HCT116 (cell line): ENCODE measurements at regions not wholly inside any gene's neighbourhood (a gene's known extent, or its start where the extent isn't known, plus 50 kb on each side); places are given as distances from the start of the nearest gene placed in this dataset.

Source experiments
- ATAC-seq: fragments of 200-7000 bp; cut with Tn5 transposase; 2 replicates; pipeline ENCODE4 v1.9.1; 2020; ENCODE audit warnings: mild to moderate bottlenecking, moderate library complexity
- BruUV-seq: library from RNA; stranded (reverse); fragments of 400-500 nt; replicated peaks from 2 replicates; lab custom pipeline; 2021; lab: Mats Ljungman, UMichigan
- CTCF ChIA-PET: fragments of 300-600 bp; sonication (Branson Sonifier 250); formaldehyde crosslinking; loops from one replicate; lab custom pipeline; 2021; ENCODE audit warnings: antibody characterized with exemption; lab: Charles Lee
- POLR2A ChIA-PET: fragments of 300-600, 350-600 bp; sonication (Branson Sonifier 250); formaldehyde crosslinking; loops from one replicate; lab custom pipeline; 2021; ENCODE audit warnings: antibody characterized with exemption; lab: Charles Lee
- RAD21 ChIA-PET, 2 experiments: fragments of 300-600 bp; sonication (Branson Sonifier 250); formaldehyde crosslinking; loops; one replicate each; lab custom pipeline; 2023; ENCODE audit warnings: low total read pairs in 2 of 2; ENCODE audit not compliant: uncharacterized antibody in 2 of 2, unreplicated experiment in 2 of 2, low non-redundant PET in 1 of 2; lab: Charles Lee
- DNase-seq: peaks from one replicate; pipeline ENCODE4 v3.0.0-alpha.2; 2010; ENCODE audit warnings: low read depth, low spot score
- H2AFZ ChIP-seq: fragments of 200-600 bp; shearing (Covaris generic), sonication (generic); 2 replicates; pipeline ENCODE4 v1.6.1; 2017; ENCODE audit warnings: low read depth, mixed run types, mixed read lengths, antibody characterized with exemption, low read length; ENCODE audit not compliant: poor library complexity, severe bottlenecking
- H3K27ac ChIP-seq: 2 replicates; pipeline ENCODE4 v1.5.1; 2012; ENCODE audit warnings: low read depth, low read length
- H3K27me3 ChIP-seq: fragments of 200-600 bp; sonication (generic); 2 replicates; pipeline ENCODE4 v1.6.1; 2016; ENCODE audit warnings: mixed run types, low read length, mixed read lengths; ENCODE audit not compliant: insufficient read depth
- H3K36me3 ChIP-seq, 2 experiments: fragments of 200-500 bp in 1 of 2; fragments of 200-600 bp in 1 of 2; sonication (Bioruptor generic) in 1 of 2; sonication (generic) in 1 of 2; 2 replicates each; pipeline versions ENCODE4 v1.5.1 to v1.6.1; 2014 to 2016; ENCODE audit warnings: low read length in 2 of 2, inconsistent platforms in 1 of 2, mixed read lengths in 1 of 2, mixed run types in 1 of 2; ENCODE audit not compliant: insufficient read depth in 2 of 2, control insufficient read depth in 1 of 2
- H3K4me1 ChIP-seq, 2 experiments: fragments of 200-600 bp in 1 of 2; sonication (generic) in 1 of 2; 2 replicates each; pipeline versions ENCODE4 v1.5.1 to v1.6.1; 2012 to 2017; ENCODE audit warnings: low read length in 2 of 2, inconsistent platforms in 1 of 2, mild to moderate bottlenecking in 1 of 2, mixed read lengths in 1 of 2, mixed run types in 1 of 2, moderate library complexity in 1 of 2; ENCODE audit not compliant: insufficient read depth in 2 of 2, control insufficient read depth in 1 of 2
- H3K4me2 ChIP-seq: fragments of 200-600 bp; sonication (generic); 2 replicates; pipeline ENCODE4 v1.6.1; 2017; ENCODE audit warnings: mixed run types, low read length, mixed read lengths
- H3K4me3 ChIP-seq, 2 experiments: fragments of 200-600 bp in 1 of 2; sonication (generic) in 1 of 2; replicated peaks in 1 of 2; 2 replicates each; pipeline ENCODE4 v1.5.1; 2011 to 2016; ENCODE audit warnings: low read length in 2 of 2, control low read depth in 1 of 2, low read depth in 1 of 2, mild to moderate bottlenecking in 1 of 2, mixed read lengths in 1 of 2, mixed run types in 1 of 2
- H3K79me2 ChIP-seq: fragments of 200-600 bp; sonication (generic); 2 replicates; pipeline ENCODE4 v1.6.1; 2017; ENCODE audit warnings: mild to moderate bottlenecking, mixed run types, low read length, moderate library complexity, mixed read lengths; ENCODE audit not compliant: insufficient read depth
- H3K9ac ChIP-seq: fragments of 200-600 bp; sonication (generic); 2 replicates; pipeline ENCODE4 v1.6.1; 2016; ENCODE audit warnings: low read length, mixed read lengths
- H3K9me2 ChIP-seq: fragments of 200-600 bp; sonication (generic), shearing (Covaris generic); 2 replicates; pipeline ENCODE4 v1.6.1; 2017; ENCODE audit warnings: mixed run types, mild to moderate bottlenecking, moderate library complexity; ENCODE audit not compliant: insufficient read depth
- H3K9me3 ChIP-seq, 2 experiments: fragments of 200-500 bp in 1 of 2; fragments of 200-600 bp in 1 of 2; sonication (Bioruptor generic) in 1 of 2; sonication (generic) in 1 of 2; 2 replicates each; pipeline ENCODE4 v1.6.1; 2014 to 2017; ENCODE audit warnings: low read length in 2 of 2, mixed read lengths in 2 of 2, inconsistent platforms in 1 of 2, low read depth in 1 of 2, mild to moderate bottlenecking in 1 of 2, mixed run types in 1 of 2, moderate library complexity in 1 of 2; ENCODE audit not compliant: control insufficient read depth in 1 of 2, insufficient read depth in 1 of 2
- H4K20me1 ChIP-seq: fragments of 200-600 bp; sonication (generic), shearing (Covaris generic); 2 replicates; pipeline ENCODE4 v1.6.1; 2017; ENCODE audit warnings: mixed run types, mild to moderate bottlenecking, moderate library complexity; ENCODE audit not compliant: insufficient read depth
- CBX3 ChIP-seq: IDR thresholded peaks from 2 replicates; pipeline ENCODE4 v1.6.1; 2012; ENCODE audit warnings: low read depth
- EGR1 ChIP-seq: IDR thresholded peaks from 2 replicates; pipeline ENCODE4 v1.6.1; 2012; ENCODE audit warnings: low read depth
- EZH2 ChIP-seq: fragments of 200-600 bp; sonication (generic); IDR thresholded peaks from 2 replicates; pipeline ENCODE4 v1.6.1; 2017; ENCODE audit warnings: antibody characterized with exemption, mixed run types
- FOSL1 ChIP-seq: IDR thresholded peaks from 2 replicates; pipeline ENCODE4 v1.6.1; 2012; ENCODE audit warnings: low read depth
- MAX ChIP-seq: IDR thresholded peaks from 2 replicates; pipeline ENCODE4 v1.6.1; 2012
- POLR2AphosphoS5 ChIP-seq: IDR thresholded peaks from 2 replicates; pipeline ENCODE4 v1.6.1; 2011; ENCODE audit warnings: mild to moderate bottlenecking, low read depth, low read length, moderate library complexity
- RAD21 ChIP-seq: IDR thresholded peaks from 2 replicates; pipeline ENCODE4 v1.6.1; 2012; ENCODE audit warnings: low read depth, mild to moderate bottlenecking
- SIN3A ChIP-seq: IDR thresholded peaks from 2 replicates; pipeline ENCODE4 v1.6.1; 2012; ENCODE audit warnings: low read depth
- SP1 ChIP-seq: IDR thresholded peaks from 2 replicates; pipeline ENCODE4 v1.6.1; 2012; ENCODE audit warnings: low read depth
- ZNF274 ChIP-seq: fragments of 200-500 bp; sonication (Bioruptor generic); IDR thresholded peaks from 2 replicates; pipeline ENCODE4 v1.6.1; 2014; ENCODE audit warnings: mild to moderate bottlenecking, low read depth, low read length, inconsistent platforms
- intact Hi-C: fragments of 100-400 bp; cut with micrococcal nuclease; formaldehyde crosslinking; loops from 2 replicates; pipeline ENCODE4 v1.10.0; 2022
- TF ChIP-seq, protein P1 (sequence below), 3 experiments: fragments of 200-600 bp in 1 of 3; sonication (generic) in 1 of 3; IDR thresholded peaks in 2 of 3; conservative IDR thresholded peaks in 1 of 3; 2 replicates each; pipeline ENCODE4 v1.5.1; 2012 to 2017; ENCODE audit warnings: low read depth in 2 of 3, low read length in 2 of 3, antibody characterized with exemption in 1 of 3, borderline replicate concordance in 1 of 3, control low read depth in 1 of 3, mild to moderate bottlenecking in 1 of 3, mixed read lengths in 1 of 3, mixed run types in 1 of 3, moderate library complexity in 1 of 3; ENCODE audit not compliant: insufficient read depth in 1 of 3

DNA sequence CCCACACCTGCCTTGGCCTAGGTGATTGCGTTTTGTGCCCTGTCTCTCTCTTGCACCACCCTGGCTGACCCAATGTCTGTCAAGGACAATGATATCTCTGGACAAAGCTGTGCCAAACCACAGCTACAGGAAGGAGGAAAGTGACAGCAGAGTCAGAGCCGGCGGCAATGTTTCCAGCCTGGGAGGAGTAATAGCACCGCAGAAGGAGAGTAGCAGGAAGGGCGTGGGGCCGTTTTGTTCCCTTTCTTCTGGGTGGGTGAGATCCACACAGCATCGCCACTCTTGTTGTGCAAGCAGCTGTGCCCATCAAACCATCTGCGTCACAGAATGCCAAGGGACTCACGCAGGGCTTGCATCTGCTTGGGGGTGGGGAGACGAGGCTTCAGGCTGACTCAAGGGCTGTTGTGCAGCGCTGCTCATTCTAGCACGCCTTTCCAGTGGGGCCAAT, 341.6 kb upstream of the AUTS2 start:
- no peaks in the 10 kb centered on the region for H3K27me3 ChIP-seq
- no peak overlapping the region for H2AFZ ChIP-seq
- H3K36me3 ChIP-seq: no peaks in the 10 kb centered on the region
- peaks cover 0 to 13% of the 10 kb centered on the region in 2 experiments; a peak in 1 of 4 replicates for H3K9me3 ChIP-seq
- no peak overlapping the region for H3K9ac ChIP-seq
- no peaks in the 10 kb centered on the region for H4K20me1 ChIP-seq
- H3K4me3 ChIP-seq: no peak overlapping the region
- H3K9me2 ChIP-seq: no peaks in the 10 kb centered on the region
- H3K27ac ChIP-seq: no peak overlapping the region
- no peaks in the 10 kb centered on the region for H3K4me1 ChIP-seq
- POLR2A ChIA-PET: no interaction called here
- RAD21 ChIA-PET: no interaction called here
- intact Hi-C loops: no loop called here
- no peak overlapping the region for H3K4me2 ChIP-seq
- no peaks in the 10 kb centered on the region for H3K79me2 ChIP-seq
- ATAC-seq: no peak
- TF ChIP-seq SP1: no peak
- TF ChIP-seq SIN3A: no peak
- TF ChIP-seq, protein P1, sequence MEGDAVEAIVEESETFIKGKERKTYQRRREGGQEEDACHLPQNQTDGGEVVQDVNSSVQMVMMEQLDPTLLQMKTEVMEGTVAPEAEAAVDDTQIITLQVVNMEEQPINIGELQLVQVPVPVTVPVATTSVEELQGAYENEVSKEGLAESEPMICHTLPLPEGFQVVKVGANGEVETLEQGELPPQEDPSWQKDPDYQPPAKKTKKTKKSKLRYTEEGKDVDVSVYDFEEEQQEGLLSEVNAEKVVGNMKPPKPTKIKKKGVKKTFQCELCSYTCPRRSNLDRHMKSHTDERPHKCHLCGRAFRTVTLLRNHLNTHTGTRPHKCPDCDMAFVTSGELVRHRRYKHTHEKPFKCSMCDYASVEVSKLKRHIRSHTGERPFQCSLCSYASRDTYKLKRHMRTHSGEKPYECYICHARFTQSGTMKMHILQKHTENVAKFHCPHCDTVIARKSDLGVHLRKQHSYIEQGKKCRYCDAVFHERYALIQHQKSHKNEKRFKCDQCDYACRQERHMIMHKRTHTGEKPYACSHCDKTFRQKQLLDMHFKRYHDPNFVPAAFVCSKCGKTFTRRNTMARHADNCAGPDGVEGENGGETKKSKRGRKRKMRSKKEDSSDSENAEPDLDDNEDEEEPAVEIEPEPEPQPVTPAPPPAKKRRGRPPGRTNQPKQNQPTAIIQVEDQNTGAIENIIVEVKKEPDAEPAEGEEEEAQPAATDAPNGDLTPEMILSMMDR (IDR thresholded peaks at IDR 0.05 in 2 of 3, conservative IDR thresholded peaks at IDR 0.05 in 1 of 3; ENCODE audit: borderline replicate concordance in 1 of 3, insufficient read depth in 1 of 3, low read depth in 2 of 3, low read length in 2 of 3): no peak
- TF ChIP-seq MAX: no peak
- no peak for TF ChIP-seq CBX3
- no peak for TF ChIP-seq ZNF274
- TF ChIP-seq EZH2: no peak
- TF ChIP-seq POLR2AphosphoS5: no peak
- no peak for TF ChIP-seq EGR1
- no peak for TF ChIP-seq RAD21
- TF ChIP-seq FOSL1: no peak
- TF ChIP-seq, all 23 proteins: peak for 0
- CTCF ChIA-PET: no interaction called here
- no peak for DNase-seq
- BruUV-seq: no TSS peak
